HG02798 (cell line): ENCODE measurements at regions not wholly inside any gene's neighbourhood (a gene's known extent, or its start where the extent isn't known, plus 50 kb on each side); places are given as distances from the start of the nearest gene placed in this dataset.

Experiments
- ATAC-seq: cut with Tn5 transposase; IDR thresholded peaks from one replicate; pipeline ENCODE4 v1.9.1; 2021; ENCODE audit warnings: mild to moderate bottlenecking; ENCODE audit not compliant: unreplicated experiment, poor library complexity

GRCh38 chr6:8278562-8278961 is 156.8 kb downstream of the SLC35B3 start:
- no peak for ATAC-seq

GRCh38 chr6:8277769-8278168 is 157.6 kb downstream of the SLC35B3 start:
- no peak for ATAC-seq

DNA sequence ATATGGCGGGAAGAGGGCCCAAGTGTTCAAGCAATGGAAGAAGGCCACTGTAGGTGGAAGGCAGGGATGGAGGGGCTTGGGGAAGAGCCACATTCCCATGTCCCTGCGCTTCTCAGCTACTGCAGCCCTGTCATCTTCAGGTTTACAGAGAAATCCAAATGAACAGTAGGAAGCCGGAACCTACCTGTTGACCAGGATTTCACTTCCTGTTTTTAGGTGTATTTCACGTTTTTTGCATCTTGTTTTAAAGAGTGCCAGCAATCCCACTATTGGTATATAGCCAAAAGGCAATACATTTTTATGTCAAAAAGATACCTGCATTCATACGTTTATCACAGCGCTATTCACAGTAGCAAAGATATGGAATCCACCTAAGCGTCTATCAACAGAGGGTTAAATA is 159.2 kb downstream of the SLC35B3 start:
- no peak for ATAC-seq

GRCh38 chr6:8275667-8276066 is 159.7 kb downstream of the SLC35B3 start:
- no peak for ATAC-seq

DNA sequence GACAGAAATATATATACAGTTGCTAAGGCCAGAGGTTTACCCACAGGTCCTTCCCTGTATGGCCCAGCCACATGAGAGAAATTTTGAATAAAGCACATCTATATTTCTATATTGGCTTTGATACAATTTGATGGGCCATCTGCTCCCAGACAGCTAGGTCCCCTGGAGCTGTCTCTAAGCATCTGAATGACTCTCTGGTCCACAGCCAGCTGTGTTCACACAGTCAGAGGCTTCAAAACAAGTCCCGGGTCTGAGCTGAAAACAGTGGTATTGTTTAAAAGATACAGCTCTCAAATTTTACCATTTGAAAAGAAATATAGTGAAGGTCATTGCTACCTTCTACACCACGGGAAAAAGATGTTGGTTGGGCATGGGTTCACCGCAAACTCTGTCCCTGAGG is 161.1 kb downstream of the SLC35B3 start:
- no peak for ATAC-seq

- no peak for ATAC-seq
These were observed 165.4 kb downstream of the SLC35B3 start for GRCh38 chr6:8269872-8270454.

DNA sequence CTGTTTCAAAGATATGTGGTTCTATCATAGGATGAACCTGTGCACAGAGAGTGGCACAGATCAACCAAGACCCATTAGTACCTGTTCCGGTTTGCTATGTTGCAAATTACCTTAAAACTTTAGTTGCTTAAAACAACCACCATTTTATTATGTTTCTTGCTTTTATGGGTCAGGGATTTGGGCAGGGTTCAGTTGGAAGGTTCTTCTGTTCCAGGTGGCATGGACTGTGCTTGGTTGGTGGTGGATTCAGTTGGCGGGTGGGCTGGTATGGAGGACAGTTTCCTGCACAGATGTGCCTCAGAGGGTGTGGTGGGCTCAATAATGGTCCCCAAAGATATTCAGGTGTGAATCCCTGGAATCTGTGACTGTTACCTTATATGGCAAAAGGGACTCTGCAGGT is 166.3 kb downstream of the SLC35B3 start:
- ATAC-seq, result no peak

- ATAC-seq, result no peak
These were observed 166.3 kb upstream of the EEF1E1 start for GRCh38 chr6:8268606-8269005.

- ATAC-seq, result no peak
These were observed 165.8 kb upstream of the EEF1E1 start for GRCh38 chr6:8268156-8268555.

DNA sequence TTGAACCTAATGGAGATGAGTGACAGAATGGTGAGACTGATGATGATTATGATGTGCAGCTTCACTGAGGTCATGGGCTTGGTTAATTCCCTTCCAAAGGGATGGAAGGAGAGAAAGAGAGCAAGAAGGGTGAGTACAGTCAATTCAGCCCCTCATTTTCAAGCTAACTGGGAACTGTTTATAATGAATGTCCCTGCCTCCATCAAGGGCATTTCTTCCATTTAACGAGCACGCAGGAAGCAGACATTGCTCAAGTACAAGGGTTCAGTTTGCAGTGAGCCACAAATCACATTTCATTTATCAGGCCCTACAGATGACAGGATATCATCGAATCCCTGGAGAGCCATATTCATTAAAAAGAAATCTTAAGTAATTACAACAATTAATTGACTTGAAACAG is 158.3 kb upstream of the EEF1E1 start:
- no peak for ATAC-seq

DNA sequence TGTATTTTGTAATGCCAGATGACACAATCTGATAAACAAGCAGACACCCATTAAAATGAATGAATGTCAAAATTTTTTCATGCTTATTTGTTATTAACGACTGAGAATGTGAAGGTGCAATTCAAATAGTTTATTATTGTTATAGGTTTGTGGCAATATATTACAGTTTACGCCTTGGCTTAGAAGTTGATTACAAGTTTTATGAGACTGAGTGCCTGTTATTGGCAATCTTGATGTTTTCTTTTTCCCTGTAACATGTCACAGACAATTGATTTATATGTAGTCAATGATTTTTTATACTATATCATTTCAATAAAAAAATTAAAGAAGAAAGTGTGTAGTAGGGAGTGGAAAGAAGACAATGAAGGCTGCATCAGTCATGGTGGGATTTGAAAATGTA is 144.1 kb upstream of the EEF1E1 start:
- ATAC-seq, result no peak

DNA sequence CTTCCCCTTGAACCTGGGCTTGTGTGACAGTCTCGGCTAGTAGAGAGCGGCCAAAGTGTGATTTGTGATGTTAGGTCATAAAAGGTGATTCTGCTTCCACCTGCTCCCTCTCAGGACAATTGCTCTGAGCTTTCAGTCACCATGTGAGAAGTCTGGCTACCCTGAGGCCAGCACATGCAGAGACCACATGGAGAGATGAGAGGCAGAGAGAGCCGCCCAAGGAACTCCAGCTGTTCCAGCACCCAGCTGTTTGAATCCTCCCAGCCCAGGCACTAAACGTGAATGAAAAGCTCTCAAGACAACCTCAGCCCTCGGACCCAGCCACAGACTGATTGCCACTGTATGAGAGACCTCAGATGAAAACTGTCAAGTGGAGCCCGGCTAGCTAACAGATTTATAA is 143.4 kb upstream of the EEF1E1 start:
- ATAC-seq, result no peak

DNA sequence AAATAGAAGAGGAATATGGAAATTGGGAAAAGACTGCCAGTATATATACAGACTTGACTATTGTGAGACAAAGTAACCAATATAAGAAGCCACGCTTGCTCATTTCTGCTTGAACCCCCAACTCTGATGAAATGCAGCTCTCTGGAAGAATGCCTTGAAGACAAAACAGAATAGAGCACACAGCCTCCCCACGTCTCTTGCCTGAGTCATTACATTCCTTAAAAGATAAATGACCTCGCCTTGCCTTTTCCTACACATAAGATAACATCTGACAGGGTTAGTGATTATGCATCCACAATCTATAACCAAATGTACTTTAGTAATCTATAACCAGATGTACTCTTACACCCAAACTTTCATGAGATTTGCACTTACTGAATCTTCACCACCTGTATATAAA is 141.1 kb upstream of the EEF1E1 start:
- ATAC-seq, result no peak

DNA sequence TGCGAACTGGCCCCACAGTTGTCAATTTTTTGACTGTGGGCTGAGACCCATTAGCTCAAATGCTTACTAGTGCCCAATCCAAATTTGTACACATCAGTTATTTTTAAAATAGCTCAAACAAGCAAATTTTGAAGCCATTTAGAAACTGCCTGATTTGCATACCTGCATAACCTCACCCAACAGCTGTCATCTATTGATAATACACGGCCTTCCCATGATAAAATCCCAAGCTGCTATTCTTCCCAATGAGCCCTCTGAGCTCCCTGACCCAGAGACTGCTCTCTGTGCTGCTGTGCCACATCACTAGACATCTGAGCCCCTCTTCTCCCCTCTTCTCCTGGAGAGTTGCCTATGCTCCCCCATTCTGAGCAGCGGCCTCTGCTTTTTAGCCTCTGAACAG is 140.5 kb upstream of the EEF1E1 start:
- ATAC-seq, result no peak

GRCh38 chr6:8240301-8240700 is 138.0 kb upstream of the EEF1E1 start:
- no peak for ATAC-seq

- ATAC-seq, result no peak
These were observed 136.7 kb upstream of the EEF1E1 start for GRCh38 chr6:8238773-8239683.

DNA sequence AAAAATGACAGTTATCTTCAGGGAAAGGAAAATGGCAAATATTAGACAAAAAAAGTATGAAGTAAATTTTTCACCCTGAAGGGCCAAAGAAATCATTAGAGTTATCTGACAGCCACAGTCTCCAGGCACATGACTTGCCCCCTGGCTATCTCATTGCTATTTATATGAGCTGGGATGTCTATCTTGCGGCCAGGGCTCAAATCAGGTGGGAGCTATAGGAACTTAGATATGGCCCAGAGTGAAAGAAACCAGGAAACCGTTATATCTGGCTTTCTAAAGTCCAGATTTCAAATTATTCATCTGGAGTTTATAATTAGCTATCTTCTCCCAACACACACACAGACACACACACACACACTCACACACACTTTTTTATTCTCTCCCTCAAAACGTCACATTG is 135.3 kb upstream of the EEF1E1 start:
- no peak for ATAC-seq

DNA sequence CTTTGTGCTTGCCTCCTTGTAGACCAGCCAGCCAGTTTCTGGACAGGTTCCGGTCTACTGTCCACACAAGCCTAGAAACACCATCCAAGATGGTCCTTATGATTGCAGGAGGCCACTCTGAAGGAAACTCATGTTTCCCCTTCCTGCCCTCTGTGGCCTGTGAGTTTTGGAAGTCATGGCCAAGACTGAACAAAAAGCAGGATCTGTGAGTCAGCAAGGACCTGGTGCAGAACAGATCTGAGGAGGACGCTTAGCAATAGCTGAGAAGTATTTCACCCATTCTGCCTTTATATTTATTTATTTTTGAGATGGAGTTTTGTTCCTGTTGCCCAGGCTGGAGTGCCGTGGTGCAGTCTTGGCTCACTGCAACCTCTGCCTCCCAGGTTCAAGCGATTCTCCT is 134.6 kb upstream of the EEF1E1 start:
- no peak for ATAC-seq

DNA sequence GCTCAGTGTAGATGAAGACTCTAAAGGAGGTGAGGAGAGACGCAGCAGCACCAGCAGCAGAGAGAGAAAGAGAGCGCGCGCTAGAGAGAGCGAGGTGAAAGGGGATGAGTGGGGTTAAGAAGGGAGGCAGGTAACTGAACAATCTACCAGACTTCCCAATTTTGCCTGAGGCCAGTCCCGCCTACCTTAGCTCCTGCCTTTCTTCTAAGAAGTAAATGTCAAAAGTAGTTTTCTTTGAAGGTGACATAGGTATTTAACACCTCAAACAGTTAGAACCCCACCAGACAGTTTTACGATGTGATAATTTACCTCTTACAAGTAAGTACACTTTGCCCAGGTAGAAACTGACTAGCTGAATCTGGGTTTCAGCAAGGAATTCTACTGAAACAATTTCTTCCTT is 132.0 kb upstream of the EEF1E1 start:
- no peak for ATAC-seq

DNA sequence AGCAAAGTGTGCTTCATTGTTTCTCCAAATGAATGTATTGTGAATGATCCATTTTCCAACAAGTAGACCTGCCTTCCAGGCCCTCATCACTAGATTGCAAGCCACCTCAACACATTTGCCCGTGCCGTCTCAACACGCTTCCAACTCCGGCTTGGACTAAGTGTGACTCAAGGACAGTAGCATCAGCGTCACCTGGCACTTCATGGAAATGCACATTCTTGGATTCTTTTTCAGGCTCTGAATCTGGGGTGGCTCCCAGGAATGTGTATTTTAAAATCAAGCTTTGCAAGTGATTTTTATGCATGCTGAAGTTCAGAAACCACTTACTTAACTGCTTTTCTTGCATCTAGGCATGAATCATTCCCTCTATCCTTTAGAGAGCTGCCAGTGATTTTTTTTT is 129.6 kb upstream of the EEF1E1 start:
- no peak for ATAC-seq

GRCh38 chr6:8229915-8230756 is 127.8 kb upstream of the EEF1E1 start:
- ATAC-seq, result no peak
